HepG2 (cell line): ENCODE measurements at regions not wholly inside any gene's neighbourhood (a gene's known extent, or its start where the extent isn't known, plus 50 kb on each side); places are given as distances from the start of the nearest gene placed in this dataset.

ENCODE experiments used
- GLI4 ChIP-seq: sonication (generic); formaldehyde crosslinking; IDR thresholded peaks from 2 replicates; pipeline ENCODE4 v1.5.1; 2020; ENCODE audit warnings: missing genetic modification reagents, mild to moderate bottlenecking, moderate library complexity, borderline replicate concordance
- POLR2A ChIP-seq, 2 experiments: IDR thresholded peaks; 2 replicates each; pipeline ENCODE4 v1.6.1; 2011; ENCODE audit warnings: low read depth in 2 of 2, low read length in 2 of 2, mild to moderate bottlenecking in 1 of 2, moderate library complexity in 1 of 2; ENCODE audit not compliant: insufficient read depth in 1 of 2
- ZNF33B ChIP-seq: sonication (generic); formaldehyde crosslinking; IDR thresholded peaks from 2 replicates; pipeline ENCODE4 v1.5.1; 2020; ENCODE audit warnings: mild to moderate bottlenecking, missing genetic modification reagents
- TF ChIP-seq, protein P1 (sequence below): sonication (generic); formaldehyde crosslinking; IDR thresholded peaks from 2 replicates; pipeline ENCODE4 v1.4.0; 2020; ENCODE audit warnings: missing genetic modification reagents
- TF ChIP-seq, protein P2 (sequence below): sonication (generic); formaldehyde crosslinking; IDR thresholded peaks from 2 replicates; pipeline ENCODE4 v1.5.0; 2020; ENCODE audit warnings: mild to moderate bottlenecking, missing genetic modification reagents, moderate library complexity

GRCh38 chr20:40282541-40282940 lies 406.5 kb downstream of the MAFB start:
- TF ChIP-seq POLR2A (IDR thresholded peaks at IDR 0.05; ENCODE audit: insufficient read depth in 1 of 2, low read depth in 2 of 2, low read length in 2 of 2) (no peak), GLI4 (CRISPR knock-in tag) (no peak), ZNF33B (no peak)
- TF ChIP-seq, protein P1, sequence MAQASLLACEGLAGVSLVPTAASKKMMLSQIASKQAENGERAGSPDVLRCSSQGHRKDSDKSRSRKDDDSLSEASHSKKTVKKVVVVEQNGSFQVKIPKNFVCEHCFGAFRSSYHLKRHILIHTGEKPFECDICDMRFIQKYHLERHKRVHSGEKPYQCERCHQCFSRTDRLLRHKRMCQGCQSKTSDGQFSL (CRISPR knock-in tag) = no peak
- TF ChIP-seq, protein P2, sequence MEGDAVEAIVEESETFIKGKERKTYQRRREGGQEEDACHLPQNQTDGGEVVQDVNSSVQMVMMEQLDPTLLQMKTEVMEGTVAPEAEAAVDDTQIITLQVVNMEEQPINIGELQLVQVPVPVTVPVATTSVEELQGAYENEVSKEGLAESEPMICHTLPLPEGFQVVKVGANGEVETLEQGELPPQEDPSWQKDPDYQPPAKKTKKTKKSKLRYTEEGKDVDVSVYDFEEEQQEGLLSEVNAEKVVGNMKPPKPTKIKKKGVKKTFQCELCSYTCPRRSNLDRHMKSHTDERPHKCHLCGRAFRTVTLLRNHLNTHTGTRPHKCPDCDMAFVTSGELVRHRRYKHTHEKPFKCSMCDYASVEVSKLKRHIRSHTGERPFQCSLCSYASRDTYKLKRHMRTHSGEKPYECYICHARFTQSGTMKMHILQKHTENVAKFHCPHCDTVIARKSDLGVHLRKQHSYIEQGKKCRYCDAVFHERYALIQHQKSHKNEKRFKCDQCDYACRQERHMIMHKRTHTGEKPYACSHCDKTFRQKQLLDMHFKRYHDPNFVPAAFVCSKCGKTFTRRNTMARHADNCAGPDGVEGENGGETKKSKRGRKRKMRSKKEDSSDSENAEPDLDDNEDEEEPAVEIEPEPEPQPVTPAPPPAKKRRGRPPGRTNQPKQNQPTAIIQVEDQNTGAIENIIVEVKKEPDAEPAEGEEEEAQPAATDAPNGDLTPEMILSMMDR (CRISPR knock-in tag) = no peak
